ENCODE measurements at regions not wholly inside any gene's neighbourhood (a gene's known extent, or its start where the extent isn't known, plus 50 kb on each side); places are given as distances from the start of the nearest gene placed in this dataset.
"Not testable (repeated sequence)": the region's sequence is repeated elsewhere in the genome, so short reads cannot be mapped to it uniquely, and the experiment has no call there.

GRCh38 chr20:51305316-51306052, 237.0 kb downstream of the NFATC2 start:
- no peak for DNase-seq

- DNase-seq = no peak
Measured at GRCh38 chr20:51303731-51304670, 238.5 kb downstream of the NFATC2 start.

- no peak for DNase-seq
Measured at GRCh38 chr20:51301026-51301425, 241.5 kb downstream of the NFATC2 start.

GRCh38 chr20:51300104-51300503, 242.4 kb downstream of the NFATC2 start:
- no peak for DNase-seq

DNA sequence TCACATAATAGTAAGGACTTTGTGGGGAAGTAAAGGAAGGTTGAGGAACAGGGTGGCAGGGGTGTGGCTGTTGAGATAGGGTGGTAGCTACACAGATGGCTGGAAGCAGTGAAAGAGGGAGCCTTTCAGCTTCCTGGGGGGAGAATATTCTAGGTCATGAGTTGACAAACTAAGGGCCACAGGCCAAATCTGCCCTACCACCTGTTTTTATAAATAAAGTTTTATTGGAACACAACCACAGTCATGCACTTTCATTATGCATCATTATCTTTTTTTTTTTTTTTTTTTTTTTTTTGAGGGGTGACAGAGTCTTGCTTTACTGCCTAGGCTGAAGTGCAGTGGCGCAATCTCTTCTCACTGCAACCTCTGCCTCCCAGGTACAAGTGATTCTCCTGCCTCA, 243.1 kb downstream of the NFATC2 start:
- no peak for DNase-seq

GRCh38 chr20:51298141-51298749, 244.3 kb downstream of the NFATC2 start:
- no peak for DNase-seq

DNA sequence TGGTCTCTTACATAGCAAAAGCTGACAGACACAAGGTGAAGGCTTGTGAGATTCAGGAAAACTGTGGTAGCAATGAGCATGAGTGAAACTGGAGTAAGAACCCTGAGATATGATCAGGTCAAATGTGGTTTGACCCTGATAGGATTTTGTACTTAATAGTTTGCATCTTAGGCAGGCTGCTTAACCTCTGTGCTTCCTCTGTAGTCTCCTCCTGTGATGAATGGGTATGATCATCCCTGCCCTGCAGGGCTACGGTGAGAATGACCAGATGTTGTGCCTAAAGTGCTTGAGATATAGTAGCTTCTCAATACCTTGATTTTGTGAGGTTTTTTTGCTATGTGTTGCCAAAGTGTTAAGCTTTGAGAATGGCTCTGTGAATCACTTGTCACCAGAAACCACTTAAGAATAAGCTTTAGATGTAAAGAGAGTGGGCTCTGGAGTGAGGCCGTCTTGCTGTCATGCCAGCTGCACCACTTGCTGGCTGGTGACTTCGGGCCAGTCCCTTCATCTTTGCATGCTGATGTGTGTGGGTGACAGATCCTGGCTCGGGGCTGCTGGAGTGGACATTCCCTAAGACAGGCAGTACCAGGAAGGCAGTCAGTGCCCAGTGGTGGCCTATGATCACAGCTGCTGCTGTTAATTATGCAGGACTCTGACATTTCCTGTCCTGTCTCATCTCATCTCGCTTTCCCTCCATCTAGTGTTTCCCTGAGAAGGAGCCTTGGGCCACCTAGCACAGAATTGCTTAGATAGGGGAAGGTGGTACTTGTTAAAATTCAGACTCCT, 254.7 kb downstream of the NFATC2 start:
- DNase-seq = no peak

DNA sequence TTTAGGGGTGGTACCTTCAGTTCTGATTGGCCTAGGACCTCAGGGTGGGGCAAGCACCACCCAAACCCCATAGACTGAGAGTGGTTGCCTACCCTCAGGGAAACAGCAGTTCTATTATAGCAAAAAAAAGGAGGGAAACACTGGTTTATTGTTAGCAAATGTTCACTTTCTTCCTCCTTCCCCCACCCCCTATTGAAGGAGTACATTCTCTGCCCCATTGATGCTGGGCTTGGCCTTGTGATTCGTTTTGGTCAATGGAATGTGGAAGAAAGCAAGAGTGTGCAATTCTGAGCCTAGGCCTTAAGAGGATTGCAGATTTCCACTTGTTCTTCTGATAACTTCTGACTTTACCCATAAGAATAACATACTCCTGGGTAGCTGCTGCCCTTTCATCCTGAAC, 255.8 kb downstream of the NFATC2 start:
- no peak for DNase-seq

DNA sequence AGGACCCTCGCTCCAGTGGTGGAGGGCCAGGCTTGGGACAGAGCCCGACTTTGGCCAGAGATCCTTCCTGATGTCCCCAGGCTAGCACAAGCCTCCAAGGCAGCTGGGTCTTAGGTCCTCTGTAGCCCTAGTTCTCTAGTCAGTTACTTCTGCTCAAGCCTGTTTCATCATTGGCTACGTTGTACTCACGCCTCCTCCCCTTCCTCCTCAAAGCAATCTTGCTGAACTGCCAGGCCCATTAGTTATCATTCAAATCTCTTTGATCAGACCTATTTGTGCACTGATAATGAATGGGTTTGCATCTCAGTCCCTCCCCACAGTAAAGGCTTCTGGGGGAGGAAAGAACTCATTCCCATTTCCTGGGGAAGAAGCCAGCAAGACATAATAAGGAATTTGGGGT, 256.8 kb downstream of the NFATC2 start:
- no peak for DNase-seq

DNA sequence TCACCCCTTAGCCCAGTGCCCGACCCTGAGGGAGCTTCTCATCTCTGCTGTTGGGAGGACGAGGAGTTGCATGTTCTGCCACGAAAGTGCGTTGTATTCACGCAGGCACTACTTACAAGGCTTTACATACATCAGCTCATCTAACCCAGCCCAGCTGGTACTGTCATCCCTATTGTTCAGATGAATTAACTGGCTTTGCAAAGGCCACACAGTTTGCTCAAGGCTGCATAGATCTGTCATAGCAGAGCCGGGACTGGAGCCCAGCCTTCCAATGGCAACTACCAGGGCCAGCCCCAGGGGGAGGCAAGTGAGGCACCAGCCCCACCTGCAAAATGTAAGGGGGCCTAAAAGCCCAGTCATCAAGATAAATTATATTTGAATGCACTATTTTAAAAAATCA, 257.6 kb downstream of the NFATC2 start:
- no peak for DNase-seq

- DNase-seq = no peak
Measured at GRCh38 chr20:51284176-51284575, 258.3 kb downstream of the NFATC2 start.

DNA sequence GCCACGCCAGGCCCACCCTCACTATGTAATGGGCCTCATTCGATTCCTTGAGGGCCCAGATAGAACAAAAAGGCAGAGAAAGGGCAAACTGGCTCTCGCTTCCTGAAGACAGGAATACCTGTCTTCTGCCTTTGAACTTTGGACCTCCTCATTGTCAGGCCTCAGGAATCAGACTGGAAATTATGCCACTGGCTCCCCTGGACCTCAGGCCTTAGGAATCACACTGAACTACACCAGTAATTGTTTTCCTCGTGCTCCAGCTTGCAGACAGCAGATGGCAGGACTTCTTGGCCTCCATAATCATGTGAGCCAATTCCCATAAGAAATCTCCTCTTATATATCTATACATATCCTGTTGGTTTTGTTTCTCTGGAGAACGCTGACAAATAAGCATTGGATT, 258.6 kb upstream of the KCNG1 start:
- DNase-seq = no peak

- no peak for DNase-seq
Measured at GRCh38 chr20:51280047-51280446, 257.1 kb upstream of the KCNG1 start.

DNA sequence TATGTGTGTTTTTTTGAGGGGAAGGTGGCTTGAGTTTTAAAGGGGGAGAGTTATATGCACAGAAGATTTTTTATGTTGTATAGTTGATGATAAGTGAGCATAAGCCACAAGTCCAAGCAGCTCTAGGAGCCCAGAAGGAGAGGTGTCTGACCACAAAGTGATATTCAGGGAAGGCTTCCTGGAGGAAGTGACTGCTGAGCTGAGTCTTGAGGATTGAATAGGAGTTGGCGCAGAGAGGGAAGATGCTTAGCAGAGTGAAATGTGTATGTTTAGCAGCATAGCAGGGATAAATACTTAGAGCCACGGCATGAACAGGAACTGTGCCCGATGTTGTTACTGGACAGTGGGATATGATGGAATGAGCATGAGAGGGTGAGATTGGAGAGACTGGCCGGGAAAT, 255.1 kb upstream of the KCNG1 start:
- no peak for DNase-seq

DNA sequence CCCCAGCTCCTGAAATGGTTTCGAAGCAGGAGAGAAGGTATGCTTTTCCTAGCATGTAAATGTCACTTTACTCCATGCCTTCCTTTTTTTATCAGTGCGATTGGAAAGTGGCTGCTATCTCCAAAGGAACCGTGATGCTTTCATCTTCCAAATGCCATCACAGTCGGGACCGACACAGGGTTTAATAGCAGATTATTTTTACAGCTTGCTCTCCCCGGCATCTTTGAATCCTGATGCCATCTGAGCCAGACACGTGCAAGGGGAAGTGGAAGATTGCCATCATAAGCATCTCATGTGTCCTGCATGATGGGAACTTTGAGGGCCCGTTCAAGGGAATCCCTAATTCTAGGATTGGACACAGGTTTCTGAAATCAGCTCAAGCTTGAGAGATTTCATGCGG, 253.4 kb upstream of the KCNG1 start:
- no peak for DNase-seq

GRCh38 chr20:51275826-51276225, 252.9 kb upstream of the KCNG1 start:
- DNase-seq = no peak

DNA sequence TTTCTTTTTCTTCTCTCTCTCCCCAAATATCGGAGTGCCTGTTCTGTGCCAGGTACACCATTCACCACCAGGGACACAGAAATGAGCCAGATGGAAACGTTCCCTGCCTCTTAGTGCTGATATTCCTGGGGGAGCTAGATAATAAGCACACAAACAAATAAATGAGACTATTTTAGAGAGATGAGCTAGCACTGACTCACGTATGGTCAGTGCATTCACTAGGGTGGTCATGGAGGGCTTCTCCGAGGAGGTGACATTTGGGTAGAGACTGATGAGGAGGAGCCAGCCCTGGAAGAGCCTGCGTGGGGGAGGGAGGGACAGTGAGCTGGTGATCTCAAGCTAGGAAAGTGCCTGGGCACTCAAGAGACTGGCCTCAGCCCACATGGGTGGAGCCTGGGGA, 252.3 kb upstream of the KCNG1 start:
- no peak for DNase-seq

DNA sequence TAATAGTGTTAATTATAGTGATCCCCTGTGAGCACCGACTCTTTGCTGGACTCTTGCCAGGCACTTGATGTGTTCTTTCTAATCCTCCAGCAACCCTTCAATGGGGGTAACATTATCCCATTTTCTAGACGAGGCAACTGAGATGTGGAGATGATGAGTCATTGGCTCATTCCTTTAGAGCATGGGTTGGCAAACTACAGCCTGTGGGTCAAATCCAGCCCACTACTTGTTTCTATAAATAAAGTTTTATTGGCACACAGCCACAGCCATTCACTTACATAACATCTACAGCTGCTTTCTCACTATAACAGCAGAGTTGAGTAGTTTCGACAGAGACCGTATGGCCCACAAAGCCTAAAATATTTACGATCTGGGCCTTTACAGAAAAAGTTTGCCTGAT, 249.5 kb upstream of the KCNG1 start:
- DNase-seq = no peak

DNA sequence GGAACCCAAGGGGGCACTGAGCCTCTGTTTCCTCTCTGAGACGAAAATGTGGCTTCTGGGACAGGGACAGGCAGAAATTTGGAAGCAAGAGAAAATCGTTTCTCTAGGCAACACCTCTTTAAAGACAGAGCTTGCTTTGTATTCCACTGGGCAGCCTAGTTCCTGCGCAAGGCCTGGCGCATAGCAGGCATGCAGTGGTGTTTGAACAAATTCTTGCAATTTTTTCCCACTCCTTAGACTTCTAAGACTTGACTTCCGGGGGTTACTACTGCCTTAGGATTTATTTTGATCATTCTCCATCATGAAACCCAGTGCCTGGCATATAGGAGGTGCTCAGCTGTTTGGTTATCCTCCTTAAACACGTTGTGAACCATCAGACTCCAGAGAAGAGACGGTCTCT, 249.0 kb upstream of the KCNG1 start:
- DNase-seq = no peak

- not testable (repeated sequence) for DNase-seq
Measured at GRCh38 chr20:51271289-51271688, 248.4 kb upstream of the KCNG1 start.

DNA sequence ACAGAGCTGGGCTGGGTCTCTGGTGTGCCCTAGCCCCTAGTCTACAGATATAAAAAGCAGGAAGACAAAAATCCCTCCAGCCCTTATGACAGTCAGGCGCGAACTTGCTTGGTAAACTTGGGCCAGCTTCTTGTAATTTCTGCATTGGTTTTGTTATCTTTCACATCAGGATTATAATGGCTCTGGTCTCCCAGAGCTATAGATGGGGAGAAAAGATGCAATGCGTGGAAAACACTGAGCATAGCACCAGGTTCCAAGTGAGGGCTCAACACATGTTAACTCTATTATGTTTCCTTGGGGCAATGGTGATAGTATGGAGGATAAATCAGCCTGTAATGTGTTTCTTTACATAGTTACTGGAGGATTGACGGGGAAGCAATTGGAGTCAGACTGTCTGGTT, 246.8 kb upstream of the KCNG1 start:
- no peak for DNase-seq

DNA sequence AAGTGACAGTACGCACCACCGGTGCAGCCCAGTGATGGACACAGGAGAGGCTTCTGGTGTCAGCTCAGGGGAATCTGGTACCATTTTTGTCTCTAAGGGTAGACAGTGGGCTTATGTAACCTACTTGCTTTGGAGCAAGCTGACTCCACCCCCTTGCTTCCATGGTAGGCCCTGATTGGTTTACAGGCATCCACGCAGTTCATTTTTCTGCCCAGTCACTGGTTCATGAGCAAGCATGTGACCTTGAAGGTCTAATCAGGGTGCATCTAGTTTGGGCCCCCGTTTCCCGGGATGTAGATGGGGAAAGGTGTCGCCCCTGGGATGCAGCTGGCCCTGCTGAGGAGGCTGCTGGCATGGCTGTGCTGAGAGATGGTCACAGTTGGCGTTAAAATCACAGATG, 244.8 kb upstream of the KCNG1 start:
- no peak for DNase-seq

Data from renal pelvis (tissue), 1 donor.